ENCODE measurements at regions not wholly inside any gene's neighbourhood (a gene's known extent, or its start where the extent isn't known, plus 50 kb on each side); places are given as distances from the start of the nearest gene placed in this dataset.

DNA sequence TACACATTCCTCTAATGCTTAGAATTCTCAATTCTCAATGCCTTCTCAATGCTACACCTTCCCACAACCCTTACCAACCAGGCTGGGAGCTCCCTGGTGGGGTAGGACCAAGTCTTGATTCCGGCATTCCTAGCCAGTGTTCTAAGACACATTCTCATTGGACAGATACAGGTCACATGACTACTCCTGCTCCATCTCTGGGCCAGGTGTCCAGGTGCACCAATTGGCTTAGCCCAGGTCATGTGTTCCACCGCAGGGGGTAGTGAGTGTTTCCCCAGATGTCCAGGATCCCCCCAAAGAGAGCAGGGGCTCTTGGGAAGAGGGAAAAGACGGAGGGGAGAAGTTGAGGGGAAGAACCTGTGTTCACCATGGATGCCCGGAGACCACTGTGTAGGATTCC lies 58.7 kb upstream of the MLN start:
- DNase-seq: no peak

DNA sequence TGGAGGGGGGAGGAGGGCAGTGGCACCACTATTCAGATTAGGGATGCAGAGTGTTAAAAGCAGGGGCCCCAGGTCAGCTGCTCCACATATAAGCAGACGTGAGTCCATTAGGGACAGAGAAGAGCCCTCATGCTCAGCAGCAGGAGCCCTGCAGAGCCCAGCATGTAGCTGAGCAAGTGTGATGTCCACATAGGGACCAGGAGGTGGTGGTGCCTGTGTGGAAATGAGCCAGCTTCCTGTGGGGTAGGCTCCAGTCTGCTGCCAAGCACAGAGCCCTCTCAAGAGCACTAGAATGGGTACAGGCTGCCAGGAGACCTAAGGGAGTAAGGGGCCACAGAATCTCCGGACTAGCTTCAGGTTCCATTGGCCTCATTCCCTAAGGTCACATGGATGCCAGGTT lies 57.9 kb upstream of the MLN start:
- DNase-seq: no peak

DNA sequence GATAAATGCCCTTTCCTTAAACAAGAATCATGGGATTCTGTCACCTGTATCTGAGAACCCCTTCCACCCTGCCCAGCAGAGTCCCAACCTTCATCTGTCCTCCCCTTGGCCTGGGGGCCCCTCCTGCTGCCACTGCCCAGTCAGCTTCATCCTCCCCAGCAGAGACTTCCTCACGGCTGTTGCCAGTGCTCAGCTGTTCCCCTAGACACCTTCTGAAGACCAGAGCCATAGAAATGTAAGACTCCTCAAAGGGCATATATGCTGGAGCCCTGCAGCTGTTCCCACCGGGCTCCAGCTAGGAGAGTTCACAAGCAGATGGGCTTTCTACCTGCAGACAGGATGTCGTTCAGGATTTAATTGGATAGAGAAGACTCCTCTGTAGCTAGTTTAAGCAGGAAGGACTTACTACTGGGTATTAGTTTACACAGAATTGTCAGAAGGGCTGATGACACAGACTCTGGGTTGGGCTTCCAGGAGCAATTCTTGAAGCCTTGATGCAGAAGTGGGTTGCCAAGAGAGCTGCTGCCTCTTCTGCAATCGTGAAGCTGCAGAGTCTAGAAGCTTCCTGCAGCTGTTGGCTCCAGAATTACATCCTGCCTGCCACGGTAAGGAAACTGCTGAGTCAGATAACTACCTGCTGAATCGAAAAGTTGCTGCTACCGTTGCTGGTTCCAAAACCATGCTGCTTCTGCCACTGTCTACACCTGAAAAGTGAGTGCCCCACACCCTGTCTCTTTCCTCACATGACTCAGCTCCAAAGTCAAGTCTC lies 57.1 kb upstream of the MLN start:
- DNase-seq: no peak

DNA sequence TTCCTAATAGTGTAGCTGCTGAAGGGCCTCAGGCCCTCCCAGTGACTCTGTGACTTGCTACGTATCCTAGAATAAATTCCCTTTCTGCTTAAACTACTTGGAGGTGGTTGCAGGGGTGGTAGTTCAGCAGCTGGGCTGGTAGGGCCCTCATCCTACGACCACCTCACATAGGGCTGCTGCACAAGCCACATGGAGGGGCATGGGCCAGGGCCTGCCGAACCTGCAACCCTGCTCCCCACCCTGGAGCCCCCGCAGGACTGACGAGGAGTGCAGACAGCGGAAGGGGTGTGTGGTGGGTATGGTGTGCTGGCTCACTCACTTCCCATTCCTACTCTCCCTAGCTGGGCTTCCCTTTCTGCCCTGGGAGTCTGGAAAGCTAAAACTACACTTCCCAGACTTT lies 56.2 kb upstream of the MLN start:
- no peak for DNase-seq

DNA sequence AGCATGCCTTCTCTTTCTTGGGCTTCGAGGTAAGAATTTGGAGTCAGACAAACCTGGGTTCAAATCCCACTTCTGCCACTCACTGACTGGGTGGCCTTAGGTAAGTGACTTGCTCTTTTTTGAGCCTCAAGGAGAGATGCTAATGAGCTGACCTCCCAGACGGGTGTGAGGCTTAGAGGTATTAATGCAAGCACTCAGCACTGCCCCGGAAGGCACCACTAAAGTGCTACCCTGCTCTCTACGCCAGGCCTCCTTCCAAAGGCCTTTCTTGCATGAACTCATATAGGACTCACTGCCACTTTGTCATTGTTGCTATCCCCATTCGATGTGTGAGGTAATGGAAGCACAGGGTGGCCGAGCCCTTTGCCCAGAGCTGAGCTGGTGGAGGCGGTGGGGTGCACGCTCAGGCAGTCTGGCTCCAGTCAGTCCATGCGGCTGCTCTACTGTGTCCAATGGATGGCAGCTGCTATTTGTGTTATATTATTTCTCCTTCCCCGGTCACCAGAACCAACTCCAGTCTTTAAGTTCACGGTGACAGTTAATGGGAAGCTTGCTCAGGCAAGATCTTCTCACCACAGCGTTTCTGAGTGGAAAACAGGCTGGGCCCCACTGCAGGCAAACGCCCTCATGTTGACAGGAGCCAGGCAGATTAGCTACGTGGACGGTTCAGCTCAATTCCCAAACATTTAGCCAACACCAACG lies 55.2 kb upstream of the MLN start:
- no peak for DNase-seq

DNA sequence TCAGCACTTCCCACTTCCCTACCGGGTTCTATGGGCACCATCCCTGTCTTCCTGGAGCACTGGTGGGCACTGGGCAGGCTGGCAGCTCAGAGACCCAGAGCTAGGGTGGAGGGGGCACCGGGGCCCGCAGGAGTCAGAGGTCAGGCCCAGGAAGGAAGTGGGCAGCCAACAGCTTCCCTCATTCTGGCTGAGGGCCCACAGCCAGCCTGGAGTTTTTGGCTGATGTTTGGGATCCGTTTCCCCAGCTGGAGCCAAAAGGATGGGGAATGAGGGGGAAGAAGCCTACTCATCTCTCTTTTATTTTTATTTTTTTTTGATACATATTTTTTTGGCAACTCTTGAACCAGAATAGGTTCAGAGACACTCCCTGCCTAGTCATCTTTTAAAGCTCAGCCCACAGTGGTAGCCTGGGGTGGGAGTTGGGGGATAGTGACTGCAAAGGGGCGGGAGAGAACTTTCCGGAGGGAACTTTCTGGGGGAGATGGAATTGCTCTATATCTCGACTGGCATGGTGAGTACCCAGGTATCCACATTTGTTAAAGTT lies 54.2 kb upstream of the MLN start:
- DNase-seq: no peak

DNA sequence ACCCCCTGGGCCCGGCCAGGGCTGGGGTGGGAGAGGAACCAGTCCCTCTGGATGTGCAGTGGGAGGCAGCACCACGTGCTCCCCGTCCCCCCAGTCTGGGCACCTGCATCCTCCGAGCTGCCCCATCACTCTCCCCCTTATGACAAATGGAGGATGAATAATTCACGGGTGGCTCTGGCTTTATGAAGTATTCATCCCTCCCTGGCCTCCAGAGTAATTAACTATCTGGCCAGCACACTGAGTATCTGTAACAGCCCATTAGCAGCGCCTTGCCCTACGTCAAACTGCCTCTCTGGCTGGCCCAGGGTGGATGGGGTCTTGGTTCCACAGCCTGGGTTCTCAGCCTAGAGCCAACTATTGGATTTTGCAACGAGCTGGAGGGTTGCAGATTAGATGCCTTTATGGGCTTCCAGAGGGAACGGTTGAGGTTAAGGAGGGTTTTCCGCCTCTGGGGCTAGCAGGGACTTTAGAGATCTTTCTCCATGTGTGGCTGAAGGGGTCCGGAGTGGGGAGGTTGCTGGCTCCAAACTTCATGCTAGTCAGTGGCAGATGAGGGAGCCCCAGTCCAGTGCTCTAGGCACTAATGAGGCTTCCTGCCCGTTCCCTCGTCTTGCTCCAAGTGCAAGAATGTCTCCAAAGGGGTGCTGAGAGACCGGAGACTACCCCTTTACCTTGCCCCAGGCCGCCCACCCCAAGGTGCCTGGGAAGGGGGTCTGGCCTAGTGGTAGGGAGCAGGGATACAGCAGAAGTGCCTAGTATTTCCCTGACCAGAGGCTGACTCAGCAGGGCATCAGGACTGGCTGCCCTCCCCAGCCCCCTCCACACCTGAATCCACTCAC lies 53.5 kb upstream of the MLN start:
- no peak for DNase-seq

DNA sequence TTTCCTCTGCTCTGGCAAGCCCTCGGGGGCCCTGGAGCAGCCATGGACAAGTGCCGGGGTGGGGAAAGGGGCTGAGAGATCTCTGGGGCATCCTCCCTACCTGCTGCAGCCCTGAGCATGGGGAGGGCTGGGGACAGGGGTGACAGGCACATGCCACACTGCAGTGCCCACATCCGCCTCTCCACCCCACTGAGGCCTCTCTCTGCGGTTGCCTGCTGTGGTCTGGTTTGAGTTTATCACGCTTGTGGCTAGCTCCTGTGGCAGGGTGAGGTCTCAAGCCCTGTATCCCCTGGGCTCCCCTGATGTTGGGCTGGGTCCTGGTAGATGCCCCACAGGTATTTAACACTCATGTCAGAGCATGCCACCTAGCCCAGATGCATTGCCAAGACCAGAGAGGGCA lies 52.9 kb upstream of the MLN start:
- no peak for DNase-seq

DNA sequence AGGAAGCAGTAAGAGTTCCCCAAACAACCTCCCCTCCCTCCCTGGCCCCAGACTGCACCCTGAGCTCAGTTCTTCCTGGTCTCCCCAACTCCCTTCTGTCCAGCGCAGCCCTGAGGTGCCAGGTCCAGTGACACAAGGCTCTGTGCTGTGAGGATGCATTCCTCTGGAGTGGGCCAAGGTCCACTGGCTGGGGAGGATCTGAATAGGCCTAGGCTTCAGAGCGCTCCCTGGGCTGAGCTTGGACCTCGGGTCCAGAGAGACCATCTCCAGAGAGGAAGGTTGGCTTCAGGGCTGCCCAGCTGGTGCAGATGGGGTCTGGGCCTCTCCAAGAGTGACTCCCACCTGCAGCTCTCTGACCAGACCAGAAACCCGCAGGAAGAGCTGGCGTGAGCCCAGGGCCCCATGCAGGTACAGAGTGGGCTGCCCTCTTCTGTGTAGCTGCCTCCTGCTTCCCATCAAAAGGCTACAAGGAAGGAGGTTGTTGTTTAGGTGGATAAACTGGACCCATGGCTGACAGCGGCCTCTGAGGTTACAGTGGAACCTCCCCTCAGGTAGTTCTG lies 52.3 kb upstream of the MLN start:
- DNase-seq: no peak

DNA sequence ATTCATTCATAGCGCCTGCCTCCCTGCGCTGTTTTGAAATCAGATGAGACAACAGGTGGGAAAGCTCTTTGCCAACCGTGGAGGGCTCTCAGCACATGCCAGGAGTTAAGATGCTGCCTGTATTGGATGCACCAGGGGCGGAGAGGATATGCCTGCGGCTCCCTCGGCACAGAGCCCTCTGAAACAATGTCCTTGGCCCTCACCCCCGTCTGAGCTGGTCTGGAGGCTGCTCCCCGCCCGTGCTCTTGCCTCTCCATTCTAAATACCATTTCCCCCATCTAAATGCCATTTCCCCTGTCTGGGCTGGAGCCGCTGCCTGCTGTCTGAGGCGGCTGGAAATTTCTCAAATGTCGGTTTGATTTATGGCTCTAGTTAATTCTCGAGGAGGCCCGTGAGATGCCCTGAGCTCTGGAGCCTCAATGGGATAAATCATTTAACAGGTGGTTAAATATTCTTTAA lies 50.8 kb upstream of the MLN start:
- DNase-seq: peak in 1 of 2 experiments; percentile 30

DNA sequence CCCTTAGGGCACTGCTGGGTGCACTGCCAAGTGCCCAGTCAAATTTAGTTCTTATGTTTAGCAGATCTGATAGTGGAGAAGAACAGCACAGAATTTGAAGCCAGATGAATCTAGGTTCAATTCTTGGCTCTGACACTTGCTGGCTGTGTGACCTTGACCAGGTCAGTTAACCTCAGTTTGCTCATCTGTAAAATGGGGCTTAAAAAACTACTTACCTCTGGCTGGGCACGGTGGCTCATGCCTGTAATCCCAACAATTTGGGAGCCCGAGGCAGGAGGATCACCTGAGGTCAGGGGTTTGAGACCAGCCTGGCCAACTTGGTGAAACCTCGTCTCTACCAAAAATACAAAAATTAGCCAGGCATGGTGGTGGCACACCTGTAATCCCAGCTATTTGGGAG lies 49.9 kb upstream of the MLN start:
- no peak for DNase-seq

All from NCI-H526 (cell line).